Upper lobe of right lung (tissue), 1 donor: ENCODE measurements at regions not wholly inside any gene's neighbourhood (a gene's known extent, or its start where the extent isn't known, plus 50 kb on each side); places are given as distances from the start of the nearest gene placed in this dataset.

ENCODE experiments used
- ATAC-seq: fragments of 200-7000 bp; cut with Tn5 transposase; one replicate; pipeline ENCODE4 v1.9.1; 2020; ENCODE audit warnings: mild to moderate bottlenecking, moderate library complexity
- DNase-seq: peaks from one replicate; pipeline ENCODE4 v3.0.0-alpha.2; 2020
- H3K27ac ChIP-seq: fragments of 200-600 bp; one replicate; pipeline ENCODE4 v1.8.0; 2022
- H3K27me3 ChIP-seq: fragments of 200-600 bp; one replicate; pipeline ENCODE4 v1.8.0; 2022; ENCODE audit warnings: mild to moderate bottlenecking
- H3K36me3 ChIP-seq: fragments of 200-600 bp; one replicate; pipeline ENCODE4 v1.8.0; 2022
- H3K4me1 ChIP-seq: fragments of 200-600 bp; one replicate; pipeline ENCODE4 v1.8.0; 2022
- H3K4me3 ChIP-seq: fragments of 200-600 bp; one replicate; pipeline ENCODE4 v1.8.0; 2022; ENCODE audit warnings: mild to moderate bottlenecking
- H3K9me3 ChIP-seq: fragments of 200-600 bp; one replicate; pipeline ENCODE4 v1.8.0; 2022
- intact Hi-C: fragments of 100-400 bp; cut with DNase I; formaldehyde crosslinking; loops from one replicate; pipeline ENCODE4 v1.11.0; 2022
- TF ChIP-seq, protein P1 (sequence below): fragments of 200-600 bp; IDR thresholded peaks from one replicate; pipeline ENCODE4 v1.8.0; 2022; ENCODE audit warnings: antibody characterized with exemption
- donor health status: DM: no; HTN: yes; CAD: no; lungs with severe emphysema.

DNA sequence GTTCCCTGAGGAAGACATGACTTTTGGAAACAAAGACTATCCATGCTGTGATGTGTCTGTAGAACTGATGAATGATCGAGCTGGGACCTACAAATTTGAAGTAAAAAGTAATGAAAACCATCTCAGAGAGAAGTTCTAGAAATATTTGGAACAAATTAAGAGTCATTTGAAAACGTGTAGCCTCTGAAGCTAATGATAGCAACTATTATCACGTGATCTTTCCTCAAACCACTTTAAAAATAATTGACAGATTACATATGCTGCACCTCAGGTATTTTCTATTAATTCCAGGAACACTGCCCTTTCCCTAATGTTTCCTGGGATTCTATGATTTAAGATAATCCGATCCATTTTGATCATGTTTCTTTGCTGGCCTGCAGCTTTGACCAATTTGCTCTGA lies 990.3 kb downstream of the CDH8 start:
- Histone ChIP-seq H3K27me3 (no peaks in the 10 kb centered on the region), H3K36me3 (no peaks in the 10 kb centered on the region), H3K4me1 (no peaks in the 10 kb centered on the region), H3K27ac (no peak overlapping the region), H3K4me3 (no peak overlapping the region), H3K9me3 (no peaks in the 10 kb centered on the region)
- DNase-seq (no peak), ATAC-seq (no peak)
- intact Hi-C loops: no loop called here
- TF ChIP-seq, protein P1, sequence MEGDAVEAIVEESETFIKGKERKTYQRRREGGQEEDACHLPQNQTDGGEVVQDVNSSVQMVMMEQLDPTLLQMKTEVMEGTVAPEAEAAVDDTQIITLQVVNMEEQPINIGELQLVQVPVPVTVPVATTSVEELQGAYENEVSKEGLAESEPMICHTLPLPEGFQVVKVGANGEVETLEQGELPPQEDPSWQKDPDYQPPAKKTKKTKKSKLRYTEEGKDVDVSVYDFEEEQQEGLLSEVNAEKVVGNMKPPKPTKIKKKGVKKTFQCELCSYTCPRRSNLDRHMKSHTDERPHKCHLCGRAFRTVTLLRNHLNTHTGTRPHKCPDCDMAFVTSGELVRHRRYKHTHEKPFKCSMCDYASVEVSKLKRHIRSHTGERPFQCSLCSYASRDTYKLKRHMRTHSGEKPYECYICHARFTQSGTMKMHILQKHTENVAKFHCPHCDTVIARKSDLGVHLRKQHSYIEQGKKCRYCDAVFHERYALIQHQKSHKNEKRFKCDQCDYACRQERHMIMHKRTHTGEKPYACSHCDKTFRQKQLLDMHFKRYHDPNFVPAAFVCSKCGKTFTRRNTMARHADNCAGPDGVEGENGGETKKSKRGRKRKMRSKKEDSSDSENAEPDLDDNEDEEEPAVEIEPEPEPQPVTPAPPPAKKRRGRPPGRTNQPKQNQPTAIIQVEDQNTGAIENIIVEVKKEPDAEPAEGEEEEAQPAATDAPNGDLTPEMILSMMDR: no peak

GRCh38 chr16:61042737-61043136 lies 993.5 kb downstream of the CDH8 start:
- DNase-seq (no peak), ATAC-seq (no peak)
- TF ChIP-seq, protein P1: no peak
- H3K4me1 ChIP-seq: no peaks in the 10 kb centered on the region
- no peaks in the 10 kb centered on the region for H3K27me3 ChIP-seq
- intact Hi-C loops: no loop called here
- H3K9me3 ChIP-seq: no peaks in the 10 kb centered on the region
- no peak overlapping the region for H3K27ac ChIP-seq
- H3K4me3 ChIP-seq: no peak overlapping the region
- H3K36me3 ChIP-seq: no peaks in the 10 kb centered on the region

- Histone ChIP-seq H3K4me1 (no peaks in the 10 kb centered on the region), H3K27me3 (no peaks in the 10 kb centered on the region), H3K9me3 (no peaks in the 10 kb centered on the region), H3K27ac (no peak overlapping the region), H3K36me3 (no peaks in the 10 kb centered on the region), H3K4me3 (no peak overlapping the region)
- DNase-seq (no peak), ATAC-seq (no peak)
- intact Hi-C loops: no loop called here
- TF ChIP-seq, protein P1: no peak
Observed at GRCh38 chr16:61030616-61031015, 1005.6 kb downstream of the CDH8 start.

DNA sequence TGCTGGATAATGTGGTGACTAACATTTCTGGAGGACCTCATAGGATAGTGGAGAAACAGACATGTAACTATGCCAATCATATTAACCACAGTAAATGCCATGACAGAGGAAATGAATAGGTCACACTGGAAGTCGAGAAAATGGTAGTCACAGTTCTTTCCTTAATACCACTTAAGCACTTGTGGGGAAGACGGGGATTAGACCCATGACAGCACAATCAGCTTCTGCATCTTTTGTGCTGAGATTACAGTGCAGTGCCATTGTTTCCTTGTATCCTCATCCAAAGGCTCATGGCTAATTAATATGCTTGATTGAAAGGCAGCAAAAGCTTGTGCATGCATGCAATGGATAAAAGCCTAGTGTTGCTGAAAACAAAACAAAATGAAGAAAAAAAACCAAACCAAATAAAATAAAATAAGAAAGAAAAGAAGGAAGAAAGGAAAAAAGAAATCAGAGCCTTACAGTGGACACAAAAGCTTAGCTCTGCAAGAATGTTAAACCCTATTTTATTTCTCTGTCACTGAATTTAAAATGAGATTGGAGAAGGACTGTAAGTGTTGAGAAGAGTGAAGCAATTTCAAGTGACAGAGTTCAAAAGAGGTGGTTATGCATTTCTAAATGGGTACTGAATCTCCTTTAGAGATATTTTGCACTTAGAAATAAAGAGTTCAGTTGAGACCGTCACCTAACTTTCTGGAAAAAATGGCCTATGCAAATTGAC lies 1011.9 kb downstream of the CDH8 start:
- no peaks in the 10 kb centered on the region for H3K36me3 ChIP-seq
- no peak for DNase-seq
- no peaks in the 10 kb centered on the region for H3K4me1 ChIP-seq
- no peak for ATAC-seq
- intact Hi-C loops: no loop called here
- no peaks in the 10 kb centered on the region for H3K9me3 ChIP-seq
- no peak overlapping the region for H3K4me3 ChIP-seq
- TF ChIP-seq, protein P1: no peak
- H3K27me3 ChIP-seq: no peaks in the 10 kb centered on the region
- no peak overlapping the region for H3K27ac ChIP-seq

DNA sequence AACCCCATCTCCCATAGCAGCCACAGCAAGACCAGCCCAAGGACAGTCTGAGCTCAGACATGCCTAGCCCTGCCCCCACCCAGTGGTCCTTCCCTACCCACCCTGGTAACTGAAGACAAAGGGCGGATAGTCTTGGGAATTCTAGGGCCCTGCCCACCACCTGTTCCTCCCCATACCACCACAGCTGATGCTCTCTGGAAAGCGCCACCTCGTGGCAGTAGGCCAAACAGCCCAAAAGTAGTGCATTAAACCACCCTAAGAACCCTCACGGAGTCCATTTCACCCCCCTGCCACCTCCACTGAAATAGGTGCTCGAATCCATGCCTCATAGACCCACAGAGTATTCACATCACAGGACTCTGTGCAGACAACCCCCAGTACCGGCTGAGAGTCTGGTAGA lies 1021.4 kb downstream of the CDH8 start:
- intact Hi-C loops: no loop called here

More for the DNA sequence above, 1021.4 kb downstream of the CDH8 start:
- no peak overlapping the region for H3K4me3 ChIP-seq
- no peaks in the 10 kb centered on the region for H3K4me1 ChIP-seq
- TF ChIP-seq, protein P1: no peak
- no peaks in the 10 kb centered on the region for H3K36me3 ChIP-seq
- H3K9me3 ChIP-seq: no peaks in the 10 kb centered on the region
- no peaks in the 10 kb centered on the region for H3K27me3 ChIP-seq
- H3K27ac ChIP-seq: no peak overlapping the region
- ATAC-seq (no peak), DNase-seq (no peak)
